ENCODE measurements at regions not wholly inside any gene's neighbourhood (a gene's known extent, or its start where the extent isn't known, plus 50 kb on each side); places are given as distances from the start of the nearest gene placed in this dataset.

- CTCF ChIA-PET = no interaction called here
- no peak for DNase-seq
- no peaks in the 10 kb centered on the region for H3K4me1 Mint-ChIP-seq
- no peaks in the 10 kb centered on the region for H3K9me3 Mint-ChIP-seq (ENCODE audit: low read depth)
- no peaks in the 10 kb centered on the region for H3K36me3 Mint-ChIP-seq
- H3K27ac Mint-ChIP-seq = no peak overlapping the region
- H3K4me3 Mint-ChIP-seq = no peak overlapping the region
- no peak for ATAC-seq
- no peaks in the 10 kb centered on the region for H3K27me3 Mint-ChIP-seq
These were observed 54.1 kb upstream of the NPSR1 start for GRCh38 chr7:34603711-34604444.
